ENCODE measurements at regions not wholly inside any gene's neighbourhood (a gene's known extent, or its start where the extent isn't known, plus 50 kb on each side); places are given as distances from the start of the nearest gene placed in this dataset.

DNA sequence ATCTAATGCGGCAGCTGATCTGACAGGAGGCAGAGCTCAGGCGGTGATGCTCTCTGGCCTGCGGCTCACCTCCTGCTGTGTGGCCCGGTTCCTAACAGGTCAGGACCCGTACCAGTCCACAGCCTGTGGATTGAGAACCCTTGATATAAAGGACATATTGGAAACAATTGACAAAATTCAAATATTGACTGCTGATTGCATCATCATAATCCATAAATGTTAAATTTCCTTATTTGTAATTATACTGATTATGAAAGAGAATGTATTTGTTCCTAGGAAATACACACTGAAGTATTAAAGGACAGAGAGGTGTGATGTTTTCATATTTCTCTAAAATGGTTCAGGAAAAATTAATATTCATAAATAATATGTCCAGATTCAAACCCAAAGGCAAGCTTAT is 63.8 kb upstream of the SRD5A2 start:
- no peak for TF ChIP-seq POLR2A (IDR thresholded peaks at IDR 0.05)
- TF ChIP-seq, protein P1, sequence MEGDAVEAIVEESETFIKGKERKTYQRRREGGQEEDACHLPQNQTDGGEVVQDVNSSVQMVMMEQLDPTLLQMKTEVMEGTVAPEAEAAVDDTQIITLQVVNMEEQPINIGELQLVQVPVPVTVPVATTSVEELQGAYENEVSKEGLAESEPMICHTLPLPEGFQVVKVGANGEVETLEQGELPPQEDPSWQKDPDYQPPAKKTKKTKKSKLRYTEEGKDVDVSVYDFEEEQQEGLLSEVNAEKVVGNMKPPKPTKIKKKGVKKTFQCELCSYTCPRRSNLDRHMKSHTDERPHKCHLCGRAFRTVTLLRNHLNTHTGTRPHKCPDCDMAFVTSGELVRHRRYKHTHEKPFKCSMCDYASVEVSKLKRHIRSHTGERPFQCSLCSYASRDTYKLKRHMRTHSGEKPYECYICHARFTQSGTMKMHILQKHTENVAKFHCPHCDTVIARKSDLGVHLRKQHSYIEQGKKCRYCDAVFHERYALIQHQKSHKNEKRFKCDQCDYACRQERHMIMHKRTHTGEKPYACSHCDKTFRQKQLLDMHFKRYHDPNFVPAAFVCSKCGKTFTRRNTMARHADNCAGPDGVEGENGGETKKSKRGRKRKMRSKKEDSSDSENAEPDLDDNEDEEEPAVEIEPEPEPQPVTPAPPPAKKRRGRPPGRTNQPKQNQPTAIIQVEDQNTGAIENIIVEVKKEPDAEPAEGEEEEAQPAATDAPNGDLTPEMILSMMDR (IDR thresholded peaks at IDR 0.05): no peak

Data from testis (tissue), 2 donors.